Peyer's patch (tissue), 4 donors: ENCODE measurements at regions not wholly inside any gene's neighbourhood (a gene's known extent, or its start where the extent isn't known, plus 50 kb on each side); places are given as distances from the start of the nearest gene placed in this dataset.

Source experiments
- DNase-seq, 3 donors: peaks; one replicate each; pipeline ENCODE4 v3.0.0-alpha.2; 2017 to 2019
- H3K27ac ChIP-seq, 4 donors: fragments of 200-600 bp; sonication (generic); one replicate each; pipeline ENCODE4 v1.5.1; 2016 to 2019
- H3K27me3 ChIP-seq, 2 donors: fragments of 200-600 bp; sonication (generic); one replicate each; pipeline ENCODE4 v1.5.1; 2019
- H3K36me3 ChIP-seq, 3 donors: fragments of 200-600 bp; sonication (generic); one replicate each; pipeline ENCODE4 v1.5.1; 2016 to 2019
- H3K4me1 ChIP-seq, 4 donors: fragments of 200-600 bp; sonication (generic); one replicate each; pipeline ENCODE4 v1.5.1; 2016 to 2019
- H3K4me3 ChIP-seq, 4 donors: fragments of 200-600 bp; sonication (generic); 1 replicate in 3 of 4; 2 replicates in 1 of 4; pipeline ENCODE4 v1.5.1; 2016 to 2019; ENCODE audit warnings: mild to moderate bottlenecking in 1 of 4
- H3K9me3 ChIP-seq, 4 donors: fragments of 200-600 bp; sonication (generic); one replicate each; pipeline ENCODE4 v1.5.1; 2016 to 2019; ENCODE audit warnings: mild to moderate bottlenecking in 1 of 4
- CTCF ChIP-seq, 6 experiments: fragments of 450-650 bp in 4 of 6; fragments of 200-600 bp in 2 of 6; sonication (generic) in 1 of 6; IDR thresholded peaks; one replicate each; pipeline ENCODE4 v1.5.1; 2017 to 2019; ENCODE audit warnings: antibody characterized with exemption in 6 of 6, mild to moderate bottlenecking in 3 of 6, moderate library complexity in 1 of 6
- POLR2A ChIP-seq, 2 donors: fragments of 450-650 bp; IDR thresholded peaks; one replicate each; pipeline ENCODE4 v1.5.1; 2017; ENCODE audit warnings: antibody characterized with exemption in 2 of 2, mild to moderate bottlenecking in 2 of 2, moderate library complexity in 2 of 2

GRCh38 chr4:141376769-141377168 lies 156.1 kb downstream of the ZNF330 start:
- Histone ChIP-seq H3K9me3 (no peaks in the 10 kb centered on the region), H3K27ac (no peak overlapping the region), H3K36me3 (no peaks in the 10 kb centered on the region), H3K4me3 (no peak overlapping the region), H3K27me3 (no peaks in the 10 kb centered on the region), H3K4me1 (no peaks in the 10 kb centered on the region)
- TF ChIP-seq POLR2A (IDR thresholded peaks at IDR 0.05) (no peak), CTCF (IDR thresholded peaks at IDR 0.05) (no peak)
- DNase-seq, result no peak

- no peaks in the 10 kb centered on the region for H3K9me3 ChIP-seq
- no peak overlapping the region for H3K27ac ChIP-seq
- H3K4me3 ChIP-seq, result no peak overlapping the region
- H3K27me3 ChIP-seq, result no peaks in the 10 kb centered on the region
- no peak for DNase-seq
- H3K36me3 ChIP-seq, result no peaks in the 10 kb centered on the region
- no peaks in the 10 kb centered on the region for H3K4me1 ChIP-seq
- TF ChIP-seq POLR2A (IDR thresholded peaks at IDR 0.05), result no peak
- TF ChIP-seq CTCF (IDR thresholded peaks at IDR 0.05), result no peak
Observed at GRCh38 chr4:141387299-141387698, 166.6 kb downstream of the ZNF330 start.

- no peak overlapping the region for H3K27ac ChIP-seq
- DNase-seq, result no peak
- H3K4me1 ChIP-seq, result no peaks in the 10 kb centered on the region
- H3K36me3 ChIP-seq, result no peaks in the 10 kb centered on the region
- TF ChIP-seq POLR2A (IDR thresholded peaks at IDR 0.05) (no peak), CTCF (IDR thresholded peaks at IDR 0.05) (no peak)
- no peaks in the 10 kb centered on the region for H3K27me3 ChIP-seq
- H3K9me3 ChIP-seq, result no peaks in the 10 kb centered on the region
- H3K4me3 ChIP-seq, result no peak overlapping the region
Observed at GRCh38 chr4:141388481-141388880, 167.8 kb downstream of the ZNF330 start.

GRCh38 chr4:141389649-141390048 lies 169.0 kb downstream of the ZNF330 start:
- no peaks in the 10 kb centered on the region for H3K4me1 ChIP-seq
- no peaks in the 10 kb centered on the region for H3K36me3 ChIP-seq
- H3K9me3 ChIP-seq, result no peaks in the 10 kb centered on the region
- H3K27me3 ChIP-seq, result no peaks in the 10 kb centered on the region
- H3K4me3 ChIP-seq, result no peak overlapping the region
- TF ChIP-seq POLR2A (IDR thresholded peaks at IDR 0.05), result no peak
- TF ChIP-seq CTCF (IDR thresholded peaks at IDR 0.05), result no peak
- no peak for DNase-seq
- no peak overlapping the region for H3K27ac ChIP-seq

- TF ChIP-seq POLR2A (IDR thresholded peaks at IDR 0.05) (no peak), CTCF (IDR thresholded peaks at IDR 0.05) (no peak)
- Histone ChIP-seq H3K4me1 (no peaks in the 10 kb centered on the region), H3K27me3 (no peaks in the 10 kb centered on the region), H3K36me3 (no peaks in the 10 kb centered on the region), H3K27ac (no peak overlapping the region), H3K4me3 (no peak overlapping the region), H3K9me3 (no peaks in the 10 kb centered on the region)
- no peak for DNase-seq
Observed at GRCh38 chr4:141390571-141390970, 169.9 kb downstream of the ZNF330 start.

GRCh38 chr4:141391293-141391692 lies 170.6 kb downstream of the ZNF330 start:
- no peak overlapping the region for H3K27ac ChIP-seq
- no peak overlapping the region for H3K4me3 ChIP-seq
- no peaks in the 10 kb centered on the region for H3K36me3 ChIP-seq
- DNase-seq, result no peak
- no peaks in the 10 kb centered on the region for H3K27me3 ChIP-seq
- H3K4me1 ChIP-seq, result no peaks in the 10 kb centered on the region
- no peaks in the 10 kb centered on the region for H3K9me3 ChIP-seq
- no peak for TF ChIP-seq CTCF (IDR thresholded peaks at IDR 0.05)
- TF ChIP-seq POLR2A (IDR thresholded peaks at IDR 0.05), result no peak
